Activated naive CD4-positive, alpha-beta T cell treated with anti-CD3 and anti-CD28 coated beads, Interleukin-2, amount 10 ng/mL, durations not matched to agents 7 days and 5 days (primary cell): ENCODE measurements at regions not wholly inside any gene's neighbourhood (a gene's known extent, or its start where the extent isn't known, plus 50 kb on each side); places are given as distances from the start of the nearest gene placed in this dataset.
"Not testable (repeated sequence)": the region's sequence is repeated elsewhere in the genome, so short reads cannot be mapped to it uniquely, and the experiment has no call there.

Experiments used
- CTCF ChIA-PET: fragments of 350-600 bp; sonication (Branson Sonifier 250); formaldehyde crosslinking; loops from one replicate; lab custom pipeline; 2021; ENCODE audit warnings: antibody characterized with exemption; lab: Charles Lee
- DNase-seq: peaks from one replicate; pipeline ENCODE4 v3.0.0-alpha.2; 2020
- H3K27ac Mint-ChIP-seq: one replicate; pipeline ENCODE4 v1.8.0; 2021; ENCODE audit warnings: mild to moderate bottlenecking, moderate library complexity, mixed read lengths
- H3K27me3 Mint-ChIP-seq: one replicate; pipeline ENCODE4 v1.8.0; 2021; ENCODE audit warnings: mild to moderate bottlenecking, mixed read lengths
- H3K36me3 Mint-ChIP-seq: one replicate; pipeline ENCODE4 v1.8.0; 2021; ENCODE audit warnings: mixed read lengths
- H3K4me1 Mint-ChIP-seq: one replicate; pipeline ENCODE4 v1.8.0; 2021; ENCODE audit warnings: mixed read lengths
- H3K4me3 Mint-ChIP-seq: one replicate; pipeline ENCODE4 v1.8.0; 2021; ENCODE audit warnings: mild to moderate bottlenecking, moderate library complexity, mixed read lengths
- H3K9me3 Mint-ChIP-seq: one replicate; pipeline ENCODE4 v1.8.0; 2021; ENCODE audit warnings: mixed read lengths

DNA sequence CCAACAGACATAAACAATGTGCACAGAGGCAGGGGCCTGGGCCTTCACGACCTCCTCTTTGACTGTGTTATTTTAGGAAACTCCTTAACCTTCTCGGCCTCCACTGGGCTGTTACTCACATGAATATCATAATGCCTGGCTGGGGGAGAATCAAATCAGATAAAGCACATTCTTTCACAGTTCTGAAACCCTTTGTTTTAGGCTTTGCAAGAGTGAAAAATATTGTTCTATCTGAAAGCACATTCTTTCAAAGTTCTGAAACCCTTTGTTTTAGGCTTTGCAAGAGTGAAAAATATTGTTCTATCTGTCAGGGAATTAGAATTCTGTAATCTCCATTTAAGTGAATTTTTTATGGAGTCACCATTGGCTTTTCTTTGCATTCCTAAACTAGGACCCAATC lies 50.7 kb upstream of the SYNDIG1 start:
- CTCF ChIA-PET: no interaction called here
- no peaks in the 10 kb centered on the region for H3K4me1 Mint-ChIP-seq
- H3K27me3 Mint-ChIP-seq: peaks cover 16% of the 10 kb centered on the region
- H3K36me3 Mint-ChIP-seq: peaks cover 2% of the 10 kb centered on the region
- peaks cover 15% of the 10 kb centered on the region for H3K9me3 Mint-ChIP-seq
- DNase-seq: no peak
- H3K4me3 Mint-ChIP-seq: no peak overlapping the region
- H3K27ac Mint-ChIP-seq: no peak overlapping the region

DNA sequence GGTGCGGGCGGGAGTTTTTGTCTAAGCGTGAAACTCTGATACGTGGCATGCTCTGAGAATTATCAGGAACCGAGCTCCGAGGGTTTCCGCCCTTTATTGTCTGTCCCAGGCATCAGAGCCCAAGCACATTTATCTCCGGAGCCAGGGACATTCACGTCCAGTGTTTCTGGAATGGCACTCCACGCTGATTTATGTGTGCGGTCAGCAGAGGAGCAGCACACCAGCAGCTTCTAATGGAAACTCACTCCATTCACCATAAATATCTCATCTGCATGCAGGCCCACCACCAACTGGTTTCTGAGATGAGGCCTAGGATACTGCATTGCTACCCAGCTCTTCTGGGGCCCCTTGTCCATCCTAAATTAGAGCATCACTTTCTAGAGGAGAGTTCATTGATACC lies 51.9 kb upstream of the SYNDIG1 start:
- CTCF ChIA-PET: interaction anchor here (1.2 kb wide), 1 partner anchor 28 kb away, joined by 3 read pairs; no protein-coding TSS in a partner anchor
- Mint-ChIP-seq H3K4me3 (no peak overlapping the region), H3K36me3 (peaks cover 2% of the 10 kb centered on the region), H3K27me3 (peaks cover 13% of the 10 kb centered on the region), H3K27ac (no peak overlapping the region), H3K4me1 (no peaks in the 10 kb centered on the region), H3K9me3 (peaks cover 15% of the 10 kb centered on the region)
- no peak for DNase-seq

DNA sequence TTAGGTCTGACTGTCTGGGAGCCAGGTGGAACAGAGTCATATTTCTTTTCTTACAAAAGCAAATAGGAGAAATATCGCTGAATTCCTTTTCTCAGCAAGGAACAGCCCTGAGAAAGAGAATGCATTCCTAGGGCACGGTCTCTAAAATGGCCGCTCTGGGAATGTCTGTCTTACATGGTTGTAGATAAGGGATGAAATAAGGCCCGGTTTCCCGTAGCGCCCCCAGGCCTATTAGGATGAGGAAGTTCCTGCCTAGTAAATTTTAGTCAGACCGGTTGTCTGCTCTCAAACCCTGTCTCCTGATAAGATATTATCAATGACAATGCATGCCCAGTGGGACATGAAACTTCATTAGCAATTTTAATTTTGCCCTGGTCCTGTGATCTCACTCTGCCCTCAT lies 54.0 kb upstream of the SYNDIG1 start:
- Mint-ChIP-seq H3K27me3 (peaks cover 14% of the 10 kb centered on the region), H3K9me3 (peaks cover 15% of the 10 kb centered on the region)
- DNase-seq, CTCF ChIA-PET, H3K4me3 Mint-ChIP-seq, H3K36me3 Mint-ChIP-seq, H3K27ac Mint-ChIP-seq, H3K4me1 Mint-ChIP-seq: not testable (repeated sequence)

DNA sequence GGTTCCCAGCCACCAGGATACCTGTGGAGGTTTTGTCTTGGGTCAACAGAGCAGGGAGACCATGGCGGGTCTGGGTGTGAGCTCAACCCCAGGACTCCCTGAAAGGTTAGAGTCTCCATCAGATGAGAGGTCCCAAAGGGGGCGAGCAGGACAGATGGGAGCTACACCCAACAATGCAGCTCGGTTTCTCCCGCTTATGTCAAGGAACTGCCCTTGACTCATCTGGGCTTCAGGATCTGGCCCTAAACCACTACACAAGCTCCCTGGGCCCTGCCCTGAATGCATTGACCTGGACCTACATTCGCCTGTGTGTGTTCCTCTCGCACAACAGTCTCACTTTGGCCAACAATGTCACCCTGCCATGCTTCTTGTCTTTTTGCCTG lies 57.6 kb upstream of the SYNDIG1 start:
- peaks cover 18% of the 10 kb centered on the region for H3K9me3 Mint-ChIP-seq
- CTCF ChIA-PET: no interaction called here
- peaks cover 14% of the 10 kb centered on the region for H3K4me1 Mint-ChIP-seq
- DNase-seq: no peak
- no peak overlapping the region for H3K4me3 Mint-ChIP-seq
- peaks cover 7% of the 10 kb centered on the region for H3K36me3 Mint-ChIP-seq
- peaks cover 16% of the 10 kb centered on the region for H3K27me3 Mint-ChIP-seq
- no peak overlapping the region for H3K27ac Mint-ChIP-seq

DNA sequence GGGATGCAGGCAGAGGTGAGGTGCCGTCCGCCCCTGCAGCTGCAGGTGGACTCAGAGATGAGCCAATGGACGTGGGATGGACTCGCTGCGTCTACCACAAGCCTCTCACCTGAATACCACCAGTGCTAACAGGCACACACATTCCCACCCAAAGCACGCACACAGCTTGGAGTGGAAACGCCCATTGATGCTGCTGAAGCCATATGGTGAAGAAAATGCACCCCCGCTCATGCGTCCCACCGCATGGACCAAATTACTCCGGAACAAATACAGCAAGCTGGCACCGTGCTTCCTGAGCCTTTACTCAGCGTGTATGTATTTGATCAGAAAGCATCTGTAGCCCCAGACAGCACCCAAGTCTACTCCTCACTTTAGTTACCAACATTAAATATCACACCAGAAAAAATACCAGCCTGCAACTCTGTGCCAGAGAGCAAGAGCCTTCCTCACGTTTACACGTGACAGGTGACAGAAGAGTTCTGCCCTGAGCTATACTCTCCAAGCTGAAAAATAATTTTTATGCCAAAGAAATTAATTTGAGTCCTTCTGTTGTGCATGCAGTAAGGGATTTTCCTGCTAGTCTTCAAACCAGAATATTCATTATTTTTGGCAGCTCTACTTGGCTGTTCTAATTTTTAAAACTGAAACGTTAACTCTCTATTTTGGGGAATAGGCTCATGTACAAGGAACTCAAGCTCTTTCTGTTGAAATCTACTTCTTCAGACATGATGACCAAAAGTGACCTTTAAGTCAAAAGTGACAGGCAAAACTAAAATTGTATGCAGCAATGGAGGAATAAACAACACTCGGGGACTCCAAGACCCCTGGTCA lies 58.2 kb upstream of the SYNDIG1 start:
- CTCF ChIA-PET: no interaction called here
- peaks cover 11% of the 10 kb centered on the region for H3K36me3 Mint-ChIP-seq
- H3K9me3 Mint-ChIP-seq: peaks cover 17% of the 10 kb centered on the region
- peaks cover 16% of the 10 kb centered on the region for H3K27me3 Mint-ChIP-seq
- H3K4me3 Mint-ChIP-seq: no peak overlapping the region
- peaks cover 20% of the 10 kb centered on the region for H3K4me1 Mint-ChIP-seq
- no peak for DNase-seq
- no peak overlapping the region for H3K27ac Mint-ChIP-seq

DNA sequence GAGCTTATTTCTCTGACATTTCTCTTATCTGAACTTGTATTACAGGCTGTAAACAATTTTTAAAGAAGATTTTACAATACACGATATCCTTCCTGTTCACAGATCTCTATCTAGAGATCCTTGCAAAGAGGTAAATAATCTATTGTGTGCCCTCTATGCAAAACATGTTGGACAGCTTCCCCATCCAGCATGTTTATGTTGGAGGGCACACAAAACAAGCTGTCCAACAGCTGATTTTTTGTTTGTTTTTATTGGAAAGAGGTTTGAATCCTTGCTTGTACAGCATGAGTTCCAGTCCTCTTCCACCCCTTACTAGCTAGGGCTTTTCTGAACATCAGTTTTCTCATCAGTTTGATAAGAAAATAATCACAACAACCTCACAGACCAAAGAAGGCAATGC lies 62.3 kb upstream of the SYNDIG1 start:
- H3K27me3 Mint-ChIP-seq: peaks cover 5% of the 10 kb centered on the region
- H3K4me3 Mint-ChIP-seq: no peak overlapping the region
- peak overlapping the region; percentile 93 for H3K27ac Mint-ChIP-seq
- no peak for DNase-seq
- peaks cover 13% of the 10 kb centered on the region for H3K36me3 Mint-ChIP-seq
- peaks cover 14% of the 10 kb centered on the region for H3K9me3 Mint-ChIP-seq
- CTCF ChIA-PET: interaction anchor here (0.7 to 1.8 kb wide), 2 partner anchors 10 to 17 kb away, joined by 3 to 4 read pairs; no protein-coding TSS in a partner anchor
- H3K4me1 Mint-ChIP-seq: peaks cover 27% of the 10 kb centered on the region

DNA sequence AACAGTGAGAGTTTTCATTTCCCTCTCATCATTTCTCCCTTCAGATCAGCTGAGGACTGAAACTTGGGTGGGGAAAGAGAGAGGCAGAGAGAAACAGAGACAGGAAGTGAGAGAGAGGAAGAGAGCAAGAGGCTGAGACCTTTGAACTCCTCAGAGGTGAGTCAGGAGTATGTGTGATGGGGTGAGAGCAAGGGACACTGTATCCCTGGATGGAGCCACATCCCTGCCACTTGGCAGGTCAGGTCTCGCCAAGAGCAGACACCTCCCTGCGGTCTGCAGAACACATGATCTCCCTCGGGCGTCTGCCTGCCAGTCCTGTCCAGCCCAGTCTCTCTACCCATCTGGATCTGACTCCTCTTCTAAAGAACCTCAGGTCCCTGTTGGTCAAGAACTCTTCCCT lies 62.7 kb upstream of the SYNDIG1 start:
- Mint-ChIP-seq H3K4me3 (peak overlapping the region; percentile 33), H3K27ac (peak overlapping the region; percentile 93), H3K36me3 (peaks cover 13% of the 10 kb centered on the region), H3K9me3 (peaks cover 14% of the 10 kb centered on the region), H3K4me1 (peaks cover 27% of the 10 kb centered on the region), H3K27me3 (peaks cover 5% of the 10 kb centered on the region)
- CTCF ChIA-PET: interaction anchor here (0.7 to 1.8 kb wide), 2 partner anchors 10 to 16 kb away, joined by 3 to 4 read pairs; no protein-coding TSS in a partner anchor
- peak; percentile 28 for DNase-seq

DNA sequence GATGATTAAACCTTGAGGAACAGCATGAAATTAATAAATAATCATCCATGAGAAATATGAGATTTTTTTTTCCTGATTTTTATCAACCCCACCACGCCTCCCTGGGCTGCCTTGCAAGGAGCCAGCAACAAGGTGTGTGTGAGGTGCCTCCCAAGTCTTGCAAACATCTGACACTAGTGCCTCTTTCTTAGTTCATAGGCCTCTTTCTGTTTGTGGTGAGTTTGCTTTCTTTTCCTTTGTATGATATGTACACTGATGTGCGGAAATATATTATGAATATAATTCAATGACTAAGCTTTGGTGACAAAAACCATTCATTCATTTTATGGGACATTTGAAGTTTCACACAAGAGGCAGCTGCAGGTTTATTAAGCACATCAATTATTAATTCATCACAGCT lies 63.2 kb upstream of the SYNDIG1 start:
- Mint-ChIP-seq H3K27ac (peak overlapping the region; percentile 93), H3K9me3 (peaks cover 14% of the 10 kb centered on the region), H3K4me3 (no peak overlapping the region), H3K36me3 (peaks cover 13% of the 10 kb centered on the region), H3K27me3 (peaks cover 5% of the 10 kb centered on the region), H3K4me1 (peaks cover 27% of the 10 kb centered on the region)
- DNase-seq: no peak
- CTCF ChIA-PET: interaction anchor here (1.8 kb wide), 1 partner anchor 9 kb away, joined by 4 read pairs; no protein-coding TSS in a partner anchor

DNA sequence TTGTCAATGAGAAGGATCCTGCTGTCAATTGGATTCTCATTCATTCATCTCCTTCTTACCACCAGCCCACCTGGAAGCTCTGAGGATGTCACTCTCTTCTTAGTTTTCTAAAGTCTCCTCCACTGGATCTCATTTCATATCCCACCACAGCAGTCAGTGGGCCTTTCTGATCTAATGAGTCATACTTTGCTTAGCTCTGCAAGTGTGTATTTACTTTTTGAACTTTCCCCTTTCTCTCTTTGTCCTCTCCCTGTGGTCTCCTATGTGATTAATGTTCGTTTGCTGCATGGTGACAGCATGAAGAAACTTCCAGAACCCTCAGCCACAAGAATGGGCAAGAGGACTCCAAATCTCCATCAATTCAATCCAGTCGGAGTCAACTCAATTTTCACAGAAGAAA lies 63.6 kb upstream of the SYNDIG1 start:
- Mint-ChIP-seq H3K4me3 (no peak overlapping the region), H3K36me3 (peaks cover 13% of the 10 kb centered on the region), H3K27me3 (peaks cover 5% of the 10 kb centered on the region), H3K27ac (peak overlapping the region; percentile 93), H3K4me1 (peaks cover 27% of the 10 kb centered on the region), H3K9me3 (peaks cover 14% of the 10 kb centered on the region)
- DNase-seq: no peak
- CTCF ChIA-PET: interaction anchor here (1.8 kb wide), 1 partner anchor 9 kb away, joined by 4 read pairs; no protein-coding TSS in a partner anchor

DNA sequence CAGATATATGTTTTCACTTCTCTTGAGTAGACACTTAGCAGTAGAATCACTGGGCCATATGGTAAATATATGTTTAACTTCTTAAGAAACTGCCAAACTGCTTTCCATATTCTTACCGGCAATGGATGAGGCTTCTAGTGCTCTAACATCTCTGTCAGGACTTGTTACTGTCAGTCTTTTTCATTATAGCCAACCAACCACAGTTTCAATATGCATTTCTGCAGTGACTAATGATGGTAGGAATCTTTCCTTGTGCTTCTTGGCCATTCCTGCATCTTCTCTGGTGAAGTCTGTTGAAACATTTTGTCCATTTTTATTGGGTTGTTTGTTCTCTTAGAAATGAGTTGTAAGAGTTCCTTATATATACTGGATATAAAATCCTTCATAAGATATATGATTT lies 66.0 kb upstream of the SYNDIG1 start:
- H3K27ac Mint-ChIP-seq: no peak overlapping the region
- CTCF ChIA-PET: no interaction called here
- peaks cover 23% of the 10 kb centered on the region for H3K4me1 Mint-ChIP-seq
- peaks cover 5% of the 10 kb centered on the region for H3K27me3 Mint-ChIP-seq
- H3K36me3 Mint-ChIP-seq: peaks cover 13% of the 10 kb centered on the region
- DNase-seq: no peak
- H3K4me3 Mint-ChIP-seq: no peak overlapping the region
- H3K9me3 Mint-ChIP-seq: peaks cover 14% of the 10 kb centered on the region

DNA sequence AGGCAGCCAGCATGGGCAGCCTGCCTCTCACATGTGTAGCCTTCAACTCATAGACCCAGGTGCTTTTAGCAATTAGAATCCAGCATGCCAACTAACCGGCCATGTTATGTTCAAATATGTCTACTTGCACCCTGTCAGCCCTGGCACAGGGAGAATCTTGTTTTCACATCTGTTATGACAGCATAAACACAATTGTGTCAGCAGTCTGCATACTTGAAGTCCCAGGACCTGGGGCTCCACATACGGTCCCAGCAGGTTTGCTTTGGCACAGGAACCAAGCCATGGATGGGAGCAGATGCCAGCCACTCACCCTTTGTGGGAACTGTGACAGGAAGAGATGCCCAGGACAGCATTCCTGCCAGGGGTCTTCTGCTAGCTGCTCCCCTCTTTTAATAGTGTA lies 67.2 kb upstream of the SYNDIG1 start:
- H3K27ac Mint-ChIP-seq: no peak overlapping the region
- H3K27me3 Mint-ChIP-seq: peaks cover 5% of the 10 kb centered on the region
- H3K36me3 Mint-ChIP-seq: peaks cover 13% of the 10 kb centered on the region
- H3K4me1 Mint-ChIP-seq: peaks cover 17% of the 10 kb centered on the region
- CTCF ChIA-PET: no interaction called here
- no peak overlapping the region for H3K4me3 Mint-ChIP-seq
- no peak for DNase-seq
- H3K9me3 Mint-ChIP-seq: peaks cover 13% of the 10 kb centered on the region

DNA sequence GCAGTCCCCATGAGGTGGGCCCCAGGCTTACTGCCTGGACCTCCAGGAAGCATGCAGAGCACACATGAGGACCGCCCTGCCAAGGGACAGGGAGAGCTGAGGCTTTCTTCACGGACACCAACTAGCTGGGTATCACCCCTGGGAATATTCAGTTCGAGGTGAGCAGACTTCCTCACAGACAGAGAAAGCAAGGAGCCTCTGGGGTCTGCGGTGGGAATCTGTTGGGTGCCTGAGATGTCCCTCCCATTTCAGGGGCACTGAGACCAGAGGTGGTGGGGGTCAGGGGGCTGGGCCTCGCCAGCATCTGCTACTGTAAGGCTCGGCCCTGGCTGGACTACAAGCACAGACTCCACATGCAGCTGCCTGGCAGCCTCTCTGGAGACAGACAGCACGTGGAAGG lies 74.3 kb upstream of the SYNDIG1 start:
- H3K27ac Mint-ChIP-seq: no peak overlapping the region
- no peak overlapping the region for H3K4me3 Mint-ChIP-seq
- H3K9me3 Mint-ChIP-seq: no peaks in the 10 kb centered on the region
- H3K4me1 Mint-ChIP-seq: peaks cover 7% of the 10 kb centered on the region
- CTCF ChIA-PET: no interaction called here
- H3K36me3 Mint-ChIP-seq: peaks cover 1% of the 10 kb centered on the region
- peaks cover 27% of the 10 kb centered on the region for H3K27me3 Mint-ChIP-seq
- DNase-seq: no peak

DNA sequence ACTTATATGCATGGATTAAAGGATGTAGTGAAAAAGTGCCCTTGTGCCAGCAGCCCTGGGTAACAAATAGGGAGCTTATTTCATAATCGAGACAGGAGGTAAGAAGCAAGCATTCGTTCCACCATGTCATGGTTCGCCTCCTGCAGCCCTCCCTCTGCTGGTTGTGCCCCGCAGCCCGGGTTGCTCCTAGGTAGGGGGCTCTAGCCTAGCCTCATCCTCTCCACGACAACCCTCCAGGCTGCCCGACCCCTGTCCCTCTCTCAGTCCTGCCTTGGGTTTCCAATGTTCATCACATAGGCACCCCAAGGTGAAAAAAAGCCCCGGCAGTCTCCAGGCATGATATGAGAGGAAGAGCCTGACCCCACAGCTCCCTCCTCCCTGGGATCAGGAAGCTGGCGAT lies 75.5 kb upstream of the SYNDIG1 start:
- CTCF ChIA-PET: interaction anchor here (0.8 kb wide), 1 partner anchor 188 kb away, joined by 3 read pairs; no protein-coding TSS in a partner anchor
- Mint-ChIP-seq H3K4me1 (peaks cover 19% of the 10 kb centered on the region), H3K27me3 (peaks cover 22% of the 10 kb centered on the region), H3K9me3 (no peaks in the 10 kb centered on the region), H3K36me3 (peaks cover 1% of the 10 kb centered on the region), H3K27ac (no peak overlapping the region), H3K4me3 (no peak overlapping the region)
- DNase-seq: no peak

DNA sequence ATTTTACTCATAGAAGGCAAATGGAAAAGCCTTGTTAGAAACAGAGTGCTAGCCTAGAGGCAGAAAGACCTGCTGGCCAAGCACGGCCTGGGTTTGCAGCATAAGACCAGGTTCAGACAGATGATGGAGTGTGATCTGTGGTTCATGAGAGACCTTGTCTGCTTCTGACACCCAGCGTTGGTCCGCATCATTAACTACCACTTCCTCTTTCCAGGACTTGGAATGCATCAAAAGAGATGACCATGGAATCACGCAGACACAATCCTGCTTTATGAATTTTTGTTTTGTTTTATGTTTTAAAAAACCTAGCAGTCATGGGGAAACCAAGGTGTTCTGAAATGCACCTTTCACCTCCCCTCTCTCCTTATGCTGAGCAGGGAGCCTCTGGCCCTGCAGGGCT lies 76.8 kb upstream of the SYNDIG1 start:
- Mint-ChIP-seq H3K27ac (no peak overlapping the region), H3K36me3 (no peaks in the 10 kb centered on the region), H3K9me3 (no peaks in the 10 kb centered on the region), H3K4me1 (peaks cover 28% of the 10 kb centered on the region), H3K4me3 (no peak overlapping the region), H3K27me3 (peaks cover 22% of the 10 kb centered on the region)
- no peak for DNase-seq
- CTCF ChIA-PET: no interaction called here

DNA sequence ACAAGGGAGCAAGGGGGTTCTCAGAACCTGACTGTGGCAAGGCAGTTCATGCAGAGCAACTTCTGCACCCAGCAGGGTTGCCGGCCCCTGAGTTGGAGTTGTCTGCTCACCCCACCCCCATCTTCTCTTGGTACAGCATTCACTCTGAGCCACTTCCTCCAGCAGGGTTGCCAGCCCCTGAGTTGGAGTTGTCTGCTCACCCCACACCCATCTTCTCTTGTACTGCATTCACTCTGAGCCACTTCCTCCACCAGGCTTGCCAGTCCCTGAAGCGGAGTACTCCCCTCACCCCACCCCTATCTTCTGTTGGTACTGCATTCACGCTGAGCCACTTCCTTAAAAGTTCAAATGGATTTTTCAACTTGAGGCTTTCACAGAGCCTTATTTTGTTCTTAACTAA lies 79.7 kb upstream of the SYNDIG1 start:
- Mint-ChIP-seq H3K27ac (peak overlapping the region; percentile 86), H3K27me3 (peaks cover 22% of the 10 kb centered on the region), H3K36me3 (no peaks in the 10 kb centered on the region), H3K4me3 (peak overlapping the region; percentile 17), H3K9me3 (no peaks in the 10 kb centered on the region), H3K4me1 (peaks cover 32% of the 10 kb centered on the region)
- peak; percentile 79 for DNase-seq
- CTCF ChIA-PET: interaction anchor here (1.2 kb wide), 1 partner anchor 27 kb away, joined by 3 read pairs; no protein-coding TSS in a partner anchor
